ENCODE measurements at regions not wholly inside any gene's neighbourhood (a gene's known extent, or its start where the extent isn't known, plus 50 kb on each side); places are given as distances from the start of the nearest gene placed in this dataset.

DNA sequence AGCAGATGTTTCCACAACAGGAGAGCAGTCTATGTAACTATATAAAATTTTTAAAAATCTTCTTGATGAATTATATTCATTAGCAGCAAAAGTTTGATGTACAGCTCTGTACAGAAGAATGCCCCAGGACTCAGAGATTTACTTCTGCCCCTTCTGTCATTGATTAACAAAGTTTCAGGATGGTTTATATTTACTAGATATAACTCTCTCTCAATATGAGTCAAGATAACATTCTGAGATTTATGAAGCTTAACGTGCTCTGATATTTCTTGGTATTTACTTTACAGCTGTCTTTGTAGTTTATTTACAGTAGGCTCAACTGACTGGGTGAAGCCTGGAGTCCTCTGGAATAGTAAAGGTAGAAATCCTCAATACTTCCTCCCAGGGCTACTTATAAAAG, 93.6 kb upstream of the HNMT start:
- TF ChIP-seq, protein P1, sequence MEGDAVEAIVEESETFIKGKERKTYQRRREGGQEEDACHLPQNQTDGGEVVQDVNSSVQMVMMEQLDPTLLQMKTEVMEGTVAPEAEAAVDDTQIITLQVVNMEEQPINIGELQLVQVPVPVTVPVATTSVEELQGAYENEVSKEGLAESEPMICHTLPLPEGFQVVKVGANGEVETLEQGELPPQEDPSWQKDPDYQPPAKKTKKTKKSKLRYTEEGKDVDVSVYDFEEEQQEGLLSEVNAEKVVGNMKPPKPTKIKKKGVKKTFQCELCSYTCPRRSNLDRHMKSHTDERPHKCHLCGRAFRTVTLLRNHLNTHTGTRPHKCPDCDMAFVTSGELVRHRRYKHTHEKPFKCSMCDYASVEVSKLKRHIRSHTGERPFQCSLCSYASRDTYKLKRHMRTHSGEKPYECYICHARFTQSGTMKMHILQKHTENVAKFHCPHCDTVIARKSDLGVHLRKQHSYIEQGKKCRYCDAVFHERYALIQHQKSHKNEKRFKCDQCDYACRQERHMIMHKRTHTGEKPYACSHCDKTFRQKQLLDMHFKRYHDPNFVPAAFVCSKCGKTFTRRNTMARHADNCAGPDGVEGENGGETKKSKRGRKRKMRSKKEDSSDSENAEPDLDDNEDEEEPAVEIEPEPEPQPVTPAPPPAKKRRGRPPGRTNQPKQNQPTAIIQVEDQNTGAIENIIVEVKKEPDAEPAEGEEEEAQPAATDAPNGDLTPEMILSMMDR (IDR thresholded peaks at IDR 0.05; ENCODE audit: low read length): no peak
- TF ChIP-seq EZH2 (IDR thresholded peaks at IDR 0.05; ENCODE audit: borderline replicate concordance, low read length): no peak

Measured in OCI-LY1 (cell line).